ENCODE measurements at regions not wholly inside any gene's neighbourhood (a gene's known extent, or its start where the extent isn't known, plus 50 kb on each side); places are given as distances from the start of the nearest gene placed in this dataset.

DNA sequence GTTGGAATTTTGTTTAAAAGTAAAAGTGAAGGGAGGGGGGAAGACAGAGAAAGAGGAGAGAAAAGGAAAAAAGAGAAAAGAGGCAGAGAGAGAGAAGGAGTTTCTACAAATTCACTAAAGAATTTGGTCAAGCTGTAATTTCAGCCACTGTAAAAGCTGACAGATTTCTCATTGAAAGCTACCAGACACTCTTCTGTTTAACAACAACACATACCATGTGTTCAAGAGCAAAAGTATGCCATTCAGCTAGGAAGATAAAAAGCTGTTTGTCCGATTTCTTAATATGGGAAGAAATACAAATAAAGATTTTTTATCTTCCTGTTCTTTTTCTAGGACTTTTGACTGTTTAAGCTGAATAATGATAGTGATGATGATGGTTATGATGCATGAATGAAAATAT lies 204.8 kb upstream of the RSPO3 start:
- H3K27ac ChIP-seq (ENCODE audit: low read depth, low read length) = no peak overlapping the region
- no peaks in the 10 kb centered on the region for H3K4me1 ChIP-seq (ENCODE audit: control insufficient read depth, insufficient read depth, low read length)
- no peak overlapping the region for H3K9ac ChIP-seq (ENCODE audit: low read length)
- H3K27me3 ChIP-seq (ENCODE audit: control insufficient read depth, insufficient read depth, low read length) = no peaks in the 10 kb centered on the region
- H3K4me3 ChIP-seq (ENCODE audit: low read length) = no peak overlapping the region
- H3K36me3 ChIP-seq (ENCODE audit: control insufficient read depth, insufficient read depth, low read length) = no peaks in the 10 kb centered on the region

- no peaks in the 10 kb centered on the region for H3K4me1 ChIP-seq (ENCODE audit: control insufficient read depth, insufficient read depth, low read length)
- no peak overlapping the region for H3K4me3 ChIP-seq (ENCODE audit: low read length)
- H3K36me3 ChIP-seq (ENCODE audit: control insufficient read depth, insufficient read depth, low read length) = no peaks in the 10 kb centered on the region
- no peak overlapping the region for H3K9ac ChIP-seq (ENCODE audit: low read length)
- H3K27ac ChIP-seq (ENCODE audit: low read depth, low read length) = no peak overlapping the region
- H3K27me3 ChIP-seq (ENCODE audit: control insufficient read depth, insufficient read depth, low read length) = no peaks in the 10 kb centered on the region
These were observed 204.3 kb upstream of the RSPO3 start for GRCh38 chr6:126914172-126914571.

GRCh38 chr6:126914801-126915200 lies 203.7 kb upstream of the RSPO3 start:
- H3K4me1 ChIP-seq (ENCODE audit: control insufficient read depth, insufficient read depth, low read length) = no peaks in the 10 kb centered on the region
- H3K27ac ChIP-seq (ENCODE audit: low read depth, low read length) = no peak overlapping the region
- no peak overlapping the region for H3K9ac ChIP-seq (ENCODE audit: low read length)
- H3K4me3 ChIP-seq (ENCODE audit: low read length) = no peak overlapping the region
- H3K27me3 ChIP-seq (ENCODE audit: control insufficient read depth, insufficient read depth, low read length) = no peaks in the 10 kb centered on the region
- H3K36me3 ChIP-seq (ENCODE audit: control insufficient read depth, insufficient read depth, low read length) = no peaks in the 10 kb centered on the region

- no peak overlapping the region for H3K27ac ChIP-seq (ENCODE audit: low read depth, low read length)
- H3K36me3 ChIP-seq (ENCODE audit: control insufficient read depth, insufficient read depth, low read length) = no peaks in the 10 kb centered on the region
- H3K27me3 ChIP-seq (ENCODE audit: control insufficient read depth, insufficient read depth, low read length) = no peaks in the 10 kb centered on the region
These were observed 198.5 kb upstream of the RSPO3 start for GRCh38 chr6:126919947-126920346.

GRCh38 chr6:126923807-126924206 lies 194.7 kb upstream of the RSPO3 start:
- no peaks in the 10 kb centered on the region for H3K27me3 ChIP-seq (ENCODE audit: control insufficient read depth, insufficient read depth, low read length)

More at GRCh38 chr6:126919947-126920346, 198.5 kb upstream of the RSPO3 start:
- Histone ChIP-seq H3K4me1 (ENCODE audit: control insufficient read depth, insufficient read depth, low read length) (no peaks in the 10 kb centered on the region), H3K4me3 (ENCODE audit: low read length) (no peak overlapping the region), H3K9ac (ENCODE audit: low read length) (no peak overlapping the region)

GRCh38 chr6:126926926-126927325 lies 191.5 kb upstream of the RSPO3 start:
- Histone ChIP-seq H3K4me1 (ENCODE audit: control insufficient read depth, insufficient read depth, low read length) (no peaks in the 10 kb centered on the region), H3K27me3 (ENCODE audit: control insufficient read depth, insufficient read depth, low read length) (no peaks in the 10 kb centered on the region)

More at GRCh38 chr6:126923807-126924206, 194.7 kb upstream of the RSPO3 start:
- Histone ChIP-seq H3K4me1 (ENCODE audit: control insufficient read depth, insufficient read depth, low read length) (no peaks in the 10 kb centered on the region), H3K27ac (ENCODE audit: low read depth, low read length) (no peak overlapping the region), H3K4me3 (ENCODE audit: low read length) (no peak overlapping the region), H3K36me3 (ENCODE audit: control insufficient read depth, insufficient read depth, low read length) (no peaks in the 10 kb centered on the region), H3K9ac (ENCODE audit: low read length) (no peak overlapping the region)

DNA sequence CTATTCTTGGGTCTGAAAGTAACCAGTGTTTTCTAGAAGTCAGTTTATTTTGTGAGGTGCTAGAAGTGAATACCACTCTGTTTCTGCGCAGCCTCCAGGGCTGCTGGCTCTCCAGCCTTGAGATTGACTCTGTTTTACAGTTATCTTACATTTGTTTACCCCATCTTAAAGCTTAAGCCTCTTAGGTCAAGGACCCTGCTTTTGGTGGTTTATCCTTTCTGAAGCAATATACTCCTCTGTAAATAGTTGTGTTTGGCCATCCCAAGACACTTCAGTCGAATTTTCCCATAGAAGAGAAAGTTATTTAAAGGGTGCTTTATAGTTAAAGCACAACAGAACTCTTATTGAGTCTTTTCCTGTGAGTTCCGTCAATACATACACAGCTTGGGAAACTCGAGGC lies 190.6 kb upstream of the RSPO3 start:
- Histone ChIP-seq H3K4me1 (ENCODE audit: control insufficient read depth, insufficient read depth, low read length) (no peaks in the 10 kb centered on the region), H3K27me3 (ENCODE audit: control insufficient read depth, insufficient read depth, low read length) (no peaks in the 10 kb centered on the region), H3K4me3 (ENCODE audit: low read length) (no peak overlapping the region), H3K36me3 (ENCODE audit: control insufficient read depth, insufficient read depth, low read length) (no peaks in the 10 kb centered on the region), H3K9ac (ENCODE audit: low read length) (no peak overlapping the region), H3K27ac (ENCODE audit: low read depth, low read length) (no peak overlapping the region)

More at GRCh38 chr6:126926926-126927325, 191.5 kb upstream of the RSPO3 start:
- Histone ChIP-seq H3K4me3 (ENCODE audit: low read length) (no peak overlapping the region), H3K9ac (ENCODE audit: low read length) (no peak overlapping the region), H3K36me3 (ENCODE audit: control insufficient read depth, insufficient read depth, low read length) (no peaks in the 10 kb centered on the region), H3K27ac (ENCODE audit: low read depth, low read length) (no peak overlapping the region)

DNA sequence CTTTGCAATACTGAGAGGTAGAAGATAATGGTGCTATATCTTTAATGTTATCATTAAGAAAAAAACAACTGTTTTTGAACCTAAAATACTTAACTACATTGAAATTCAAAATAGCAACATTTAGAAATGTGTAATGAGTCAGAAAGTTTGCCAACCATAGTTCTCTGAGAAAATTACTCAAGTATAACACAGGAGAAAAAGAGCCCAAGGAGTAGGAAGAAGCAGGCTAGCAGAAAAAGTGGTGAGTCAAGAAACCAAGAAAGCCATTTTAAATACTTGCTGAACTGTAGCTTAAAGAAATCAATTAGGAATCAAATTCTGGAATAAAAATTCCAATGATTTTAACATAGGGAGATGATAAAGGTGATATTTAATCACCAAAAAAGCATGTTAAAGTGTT lies 181.0 kb upstream of the RSPO3 start:
- H3K9ac ChIP-seq (ENCODE audit: low read length) = no peak overlapping the region
- no peaks in the 10 kb centered on the region for H3K4me1 ChIP-seq (ENCODE audit: control insufficient read depth, insufficient read depth, low read length)
- no peak overlapping the region for H3K4me3 ChIP-seq (ENCODE audit: low read length)
- no peak overlapping the region for H3K27ac ChIP-seq (ENCODE audit: low read depth, low read length)
- no peaks in the 10 kb centered on the region for H3K36me3 ChIP-seq (ENCODE audit: control insufficient read depth, insufficient read depth, low read length)
- no peaks in the 10 kb centered on the region for H3K27me3 ChIP-seq (ENCODE audit: control insufficient read depth, insufficient read depth, low read length)

GRCh38 chr6:126939784-126940183 lies 178.7 kb upstream of the RSPO3 start:
- H3K27ac ChIP-seq (ENCODE audit: low read depth, low read length) = no peak overlapping the region
- H3K4me1 ChIP-seq (ENCODE audit: control insufficient read depth, insufficient read depth, low read length) = no peaks in the 10 kb centered on the region
- no peaks in the 10 kb centered on the region for H3K27me3 ChIP-seq (ENCODE audit: control insufficient read depth, insufficient read depth, low read length)
- no peaks in the 10 kb centered on the region for H3K36me3 ChIP-seq (ENCODE audit: control insufficient read depth, insufficient read depth, low read length)
- no peak overlapping the region for H3K9ac ChIP-seq (ENCODE audit: low read length)
- no peak overlapping the region for H3K4me3 ChIP-seq (ENCODE audit: low read length)

DNA sequence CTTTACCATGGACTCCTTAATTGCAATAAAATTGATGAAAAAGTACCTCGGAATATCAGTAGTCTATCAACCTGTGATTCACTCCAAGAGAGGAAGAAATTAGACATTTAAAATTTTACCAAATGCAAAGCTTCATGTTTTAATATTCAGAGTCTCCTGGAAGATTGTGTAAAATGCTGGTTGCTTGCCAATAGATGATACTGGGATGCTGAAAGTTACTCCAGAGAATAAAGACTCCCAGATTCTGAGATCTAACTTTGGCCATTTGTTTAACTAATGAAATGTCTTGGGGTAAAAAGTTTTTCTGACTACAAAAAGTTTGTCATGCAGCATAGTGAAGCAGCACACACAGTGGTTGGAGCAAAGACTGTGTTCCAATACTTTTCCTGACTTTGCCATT lies 176.7 kb upstream of the RSPO3 start:
- no peak overlapping the region for H3K27ac ChIP-seq (ENCODE audit: low read depth, low read length)
- H3K27me3 ChIP-seq (ENCODE audit: control insufficient read depth, insufficient read depth, low read length) = no peaks in the 10 kb centered on the region
- no peaks in the 10 kb centered on the region for H3K36me3 ChIP-seq (ENCODE audit: control insufficient read depth, insufficient read depth, low read length)
- H3K4me3 ChIP-seq (ENCODE audit: low read length) = no peak overlapping the region
- H3K4me1 ChIP-seq (ENCODE audit: control insufficient read depth, insufficient read depth, low read length) = peaks cover 2% of the 10 kb centered on the region
- H3K9ac ChIP-seq (ENCODE audit: low read length) = no peak overlapping the region

DNA sequence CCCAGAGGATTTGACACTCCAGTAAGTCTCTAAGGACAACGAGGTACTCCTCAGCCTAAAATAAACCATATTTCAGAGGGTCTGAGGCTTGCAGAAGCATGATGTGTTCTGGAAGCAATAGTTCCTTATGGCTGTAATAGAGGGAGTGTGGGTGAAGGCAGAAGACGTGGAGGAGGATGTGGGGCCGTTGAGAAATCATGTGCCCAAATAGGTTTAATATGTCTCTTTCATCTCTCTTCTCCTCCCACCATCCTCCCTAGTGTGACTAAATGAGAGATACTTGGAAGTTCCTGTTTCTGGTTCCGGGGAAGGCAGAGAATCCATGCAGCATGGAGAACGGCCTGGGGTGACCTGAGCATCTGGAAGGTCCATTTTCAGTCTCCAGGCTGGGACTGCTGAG lies 174.0 kb upstream of the RSPO3 start:
- Histone ChIP-seq H3K36me3 (ENCODE audit: control insufficient read depth, insufficient read depth, low read length) (no peaks in the 10 kb centered on the region), H3K27ac (ENCODE audit: low read depth, low read length) (no peak overlapping the region), H3K27me3 (ENCODE audit: control insufficient read depth, insufficient read depth, low read length) (no peaks in the 10 kb centered on the region), H3K9ac (ENCODE audit: low read length) (no peak overlapping the region), H3K4me3 (ENCODE audit: low read length) (no peak overlapping the region), H3K4me1 (ENCODE audit: control insufficient read depth, insufficient read depth, low read length) (peaks cover 2% of the 10 kb centered on the region)

DNA sequence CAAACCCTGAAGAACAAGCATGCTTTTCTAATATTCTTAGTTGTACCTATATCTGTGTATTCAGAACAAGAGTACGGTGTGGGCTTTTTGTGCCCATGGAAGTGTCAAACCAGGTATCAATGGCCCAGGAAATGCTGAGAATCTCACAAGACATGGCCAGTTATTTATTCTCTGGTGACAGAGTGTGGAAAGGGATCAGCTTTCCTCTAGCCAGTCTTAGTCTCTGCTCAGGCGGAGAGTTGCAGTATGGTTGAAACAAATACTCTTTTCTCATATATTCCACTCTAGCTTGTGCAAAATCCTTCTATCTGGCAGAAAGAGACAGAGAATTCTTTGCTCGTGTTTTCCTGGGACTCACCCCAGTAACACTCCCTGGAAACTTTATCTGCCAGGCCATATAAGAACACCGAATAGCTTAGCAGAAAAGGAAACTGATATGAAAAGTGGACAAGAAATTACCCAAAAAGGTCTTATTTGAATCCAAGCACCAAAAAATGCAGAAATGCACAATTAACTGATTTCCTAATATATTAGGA lies 173.3 kb upstream of the RSPO3 start:
- Histone ChIP-seq H3K4me1 (ENCODE audit: control insufficient read depth, insufficient read depth, low read length) (peaks cover 2% of the 10 kb centered on the region), H3K27me3 (ENCODE audit: control insufficient read depth, insufficient read depth, low read length) (no peaks in the 10 kb centered on the region), H3K27ac (ENCODE audit: low read depth, low read length) (no peak overlapping the region), H3K36me3 (ENCODE audit: control insufficient read depth, insufficient read depth, low read length) (no peaks in the 10 kb centered on the region), H3K9ac (ENCODE audit: low read length) (no peak overlapping the region), H3K4me3 (ENCODE audit: low read length) (no peak overlapping the region)

GRCh38 chr6:126945812-126946360 lies 172.6 kb upstream of the RSPO3 start:
- no peak overlapping the region for H3K9ac ChIP-seq (ENCODE audit: low read length)
- peaks cover 2% of the 10 kb centered on the region for H3K4me1 ChIP-seq (ENCODE audit: control insufficient read depth, insufficient read depth, low read length)
- no peaks in the 10 kb centered on the region for H3K36me3 ChIP-seq (ENCODE audit: control insufficient read depth, insufficient read depth, low read length)
- no peak overlapping the region for H3K4me3 ChIP-seq (ENCODE audit: low read length)
- H3K27ac ChIP-seq (ENCODE audit: low read depth, low read length) = no peak overlapping the region
- no peaks in the 10 kb centered on the region for H3K27me3 ChIP-seq (ENCODE audit: control insufficient read depth, insufficient read depth, low read length)

All from rectal smooth muscle tissue (tissue), 1 donor.